GM21360 (cell line): ENCODE measurements at regions not wholly inside any gene's neighbourhood (a gene's known extent, or its start where the extent isn't known, plus 50 kb on each side); places are given as distances from the start of the nearest gene placed in this dataset.
"Not testable (repeated sequence)": the region's sequence is repeated elsewhere in the genome, so short reads cannot be mapped to it uniquely, and the experiment has no call there.

Source experiments
- ATAC-seq: cut with Tn5 transposase; IDR thresholded peaks from one replicate; pipeline ENCODE4 v1.9.1; 2021; ENCODE audit warnings: mild to moderate bottlenecking, moderate library complexity; ENCODE audit not compliant: unreplicated experiment

DNA sequence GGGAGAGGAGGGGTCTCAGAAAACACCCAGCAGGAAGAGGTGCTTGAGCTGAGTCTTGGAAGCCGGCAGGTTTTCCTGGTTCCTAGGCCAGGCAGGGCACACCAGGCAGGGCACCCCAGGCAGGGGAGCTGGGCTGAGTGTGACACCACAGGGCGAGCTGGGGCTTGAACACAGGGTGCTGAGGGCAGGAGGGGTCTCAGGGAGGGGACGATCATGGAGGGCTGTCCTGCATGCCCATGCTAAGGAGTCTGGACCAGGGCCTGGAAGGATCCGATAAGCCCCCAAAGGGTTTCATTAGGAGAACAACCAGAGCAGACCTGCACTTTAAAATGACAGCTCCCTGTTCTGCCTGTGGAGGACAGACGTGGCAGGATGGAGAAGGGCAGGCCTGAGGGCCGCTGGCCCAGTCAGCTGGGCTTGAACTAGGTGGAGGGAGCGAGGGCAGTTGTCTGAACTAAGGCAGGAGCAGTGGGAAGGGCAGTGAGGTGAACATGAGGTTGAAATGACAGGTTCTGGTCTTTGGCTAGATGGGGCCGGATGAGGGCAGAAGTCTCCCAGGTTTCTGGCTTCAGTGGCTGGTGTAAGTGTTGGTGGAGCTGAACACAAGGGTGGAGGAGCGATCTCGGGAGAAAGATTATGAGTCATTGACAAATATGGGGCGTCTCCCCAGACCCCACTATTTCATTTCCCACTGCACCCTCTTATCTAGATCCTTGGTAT, 171.0 kb upstream of the PZP start:
- ATAC-seq, result no peak

DNA sequence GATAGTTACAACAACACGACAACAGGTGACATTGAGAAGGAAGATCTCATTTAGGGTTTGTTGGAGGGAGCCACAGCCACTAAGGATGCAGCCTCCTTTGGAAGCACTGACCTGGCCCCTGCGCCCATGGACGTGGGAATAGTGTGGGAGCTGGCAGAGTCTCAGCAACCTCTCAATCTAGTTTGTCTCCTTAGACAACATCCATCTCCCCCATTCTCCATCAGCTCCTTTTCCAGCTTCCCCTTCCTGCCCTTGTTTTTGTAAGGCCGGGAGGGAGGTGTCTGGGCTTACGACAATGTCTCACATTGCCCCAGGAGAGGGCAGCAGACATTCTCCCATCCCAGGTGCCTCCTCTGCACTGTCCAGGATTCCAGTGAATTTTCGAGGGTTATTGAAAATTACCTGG, 170.2 kb upstream of the PZP start:
- ATAC-seq, result no peak

DNA sequence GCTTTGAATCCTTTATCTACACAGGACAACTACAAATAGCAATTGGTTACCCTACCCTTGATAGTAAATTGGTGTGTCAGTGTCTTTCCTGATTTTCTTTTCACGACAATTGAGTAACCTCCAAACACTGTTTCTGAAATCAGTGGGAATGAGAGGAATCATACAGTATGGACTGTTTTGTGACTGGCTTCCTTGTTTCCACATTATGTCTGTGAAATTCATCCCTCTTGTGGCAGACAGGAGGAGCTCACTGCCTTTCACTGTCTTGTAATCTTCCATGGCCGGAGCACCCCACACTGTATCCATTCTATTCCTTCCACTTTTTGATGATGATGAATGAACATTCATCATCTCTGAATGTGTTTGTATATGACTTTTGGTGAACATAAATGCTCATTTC, 164.0 kb upstream of the PZP start:
- no peak for ATAC-seq

DNA sequence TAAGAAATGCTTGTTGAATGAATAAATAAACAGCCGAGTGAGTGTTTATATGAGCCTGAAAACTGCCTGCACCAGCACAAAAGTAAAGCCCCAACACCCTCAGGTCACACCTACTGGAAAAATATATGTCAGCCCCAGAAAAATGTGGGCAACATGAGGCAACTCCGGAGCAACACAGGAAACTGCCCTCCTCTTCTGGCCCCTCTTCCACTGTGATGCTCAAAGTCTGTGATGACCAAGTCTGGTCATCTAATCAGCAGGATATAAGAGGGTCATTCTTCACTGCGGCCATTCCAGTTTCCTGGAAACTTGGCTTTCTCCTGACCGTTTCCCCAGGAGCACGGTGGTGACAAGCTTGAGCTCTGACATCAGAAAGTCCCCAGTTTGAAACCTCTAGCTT, 159.6 kb upstream of the PZP start:
- no peak for ATAC-seq

DNA sequence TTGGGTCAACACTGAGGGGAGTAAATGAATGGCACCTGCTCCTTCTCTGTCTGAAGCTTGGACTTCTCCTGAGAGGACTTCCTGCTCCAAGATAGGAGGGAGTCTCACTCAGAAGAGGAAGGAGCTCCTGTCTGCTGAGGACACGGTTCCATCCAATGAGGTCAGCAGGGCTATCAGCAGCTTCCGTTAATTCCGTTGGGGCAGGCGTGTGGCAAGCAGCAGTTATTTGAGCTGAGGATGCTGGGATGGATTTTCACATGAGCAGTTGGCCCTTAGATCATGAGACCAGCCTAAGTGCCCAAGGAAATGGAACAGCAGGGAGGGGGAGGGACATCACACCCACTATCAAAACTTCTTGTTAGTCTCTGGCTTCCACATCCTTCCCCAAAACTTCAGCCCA, 159.0 kb upstream of the PZP start:
- no peak for ATAC-seq

DNA sequence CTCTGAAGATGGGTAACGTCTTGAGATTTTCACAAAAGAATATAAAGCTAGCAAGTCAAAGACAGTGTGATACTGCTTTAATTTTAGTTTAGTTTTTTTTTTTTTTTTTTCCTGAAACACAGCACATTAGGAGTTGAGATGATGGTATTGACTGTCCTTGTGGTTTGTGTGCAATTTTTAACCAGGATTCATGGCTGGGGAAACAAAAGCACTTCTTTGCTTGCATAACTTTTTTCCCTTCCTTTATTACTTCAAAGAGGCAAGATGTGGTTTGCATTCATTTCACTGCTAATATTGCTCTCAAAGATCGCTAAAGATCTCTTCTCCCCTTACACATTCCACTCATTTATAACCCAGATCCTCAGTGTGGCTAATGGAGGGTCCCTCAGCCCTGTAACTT, 157.1 kb upstream of the PZP start:
- no peak for ATAC-seq

DNA sequence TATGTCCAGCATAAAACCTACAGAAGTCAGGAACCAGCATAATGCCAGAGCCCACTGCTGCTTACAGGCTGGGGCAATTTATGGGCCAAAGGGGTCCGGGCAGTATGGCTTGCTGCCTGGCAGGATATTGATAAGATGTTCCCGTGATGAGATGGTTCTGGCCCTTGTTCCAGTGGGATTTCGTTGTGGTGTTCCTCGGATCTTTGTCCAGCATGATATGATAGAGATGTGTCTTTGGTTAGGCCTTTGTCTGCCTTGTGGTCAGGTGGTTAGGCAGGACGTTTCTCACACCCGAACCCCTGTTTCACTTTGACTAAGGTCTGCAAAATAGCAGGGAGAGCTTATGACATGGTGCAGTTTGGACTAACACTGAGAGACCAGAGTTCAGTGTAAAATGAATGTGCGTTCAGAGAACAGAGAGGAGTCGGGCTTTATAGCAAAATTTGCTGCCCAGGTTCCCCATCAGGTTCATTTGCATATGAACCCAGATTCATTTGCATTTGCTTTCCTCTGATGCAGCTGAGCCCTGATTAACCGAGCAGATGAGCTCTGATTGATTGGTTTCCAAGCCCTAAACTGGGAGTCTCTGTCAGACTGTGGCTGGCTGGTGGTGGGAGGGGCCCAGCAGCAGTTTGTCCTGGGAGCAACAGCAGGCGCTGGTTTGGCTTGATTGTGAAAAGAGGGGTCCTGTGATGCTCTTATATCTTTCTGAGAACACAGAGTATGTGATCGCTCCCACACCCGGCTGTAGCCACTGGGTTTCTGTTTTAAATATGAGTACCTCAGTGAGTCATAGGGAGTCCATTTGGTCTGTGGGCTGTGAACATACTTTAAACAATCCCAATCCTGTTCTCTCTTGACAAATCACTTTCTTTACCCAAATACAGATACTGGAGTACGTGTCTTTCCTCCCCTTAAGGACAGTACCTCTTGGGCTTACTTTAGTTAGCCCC, 156.3 kb upstream of the PZP start:
- peak; percentile 82 for ATAC-seq

DNA sequence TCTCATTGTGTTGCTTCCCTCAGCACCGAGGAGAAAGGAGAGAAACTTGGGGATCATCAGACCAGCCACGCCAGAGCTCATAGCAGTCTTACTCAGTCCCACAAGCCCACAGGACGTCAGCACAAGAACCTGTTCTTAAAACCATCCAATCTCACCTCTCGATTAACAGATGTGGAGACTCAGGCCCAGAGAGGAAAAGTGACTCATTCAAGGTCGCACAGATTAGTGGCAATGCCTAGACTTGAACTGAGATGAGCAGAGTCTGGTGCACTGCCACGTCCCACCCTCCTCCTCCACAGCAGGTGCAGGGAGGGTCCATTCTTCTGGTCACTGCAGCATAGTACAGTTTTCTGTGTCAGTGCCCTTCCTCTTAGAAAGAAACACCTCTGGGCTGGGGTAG, 154.9 kb upstream of the PZP start:
- ATAC-seq, result no peak

DNA sequence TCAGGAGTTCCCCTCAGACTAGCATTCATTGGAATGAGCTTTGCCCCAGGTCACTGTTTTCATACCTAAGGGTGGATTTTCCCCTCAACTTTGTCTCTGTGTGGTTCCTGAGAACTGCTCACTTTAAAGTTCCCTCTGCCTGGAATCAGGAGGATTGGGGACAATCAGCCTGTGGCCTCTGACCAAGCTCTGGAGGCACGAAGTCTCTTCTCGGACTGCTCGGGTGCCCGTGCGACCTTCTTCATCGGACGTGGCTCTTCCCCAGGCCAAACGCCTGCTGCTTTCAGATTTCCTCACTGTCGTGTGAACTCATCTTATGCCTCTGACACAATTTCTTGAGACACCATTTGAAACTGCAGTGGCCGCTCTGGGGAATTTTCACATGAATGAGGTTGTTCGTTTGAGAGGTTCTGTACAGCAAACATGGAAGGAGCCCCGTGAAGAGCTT, 153.7 kb upstream of the PZP start:
- ATAC-seq, result no peak

DNA sequence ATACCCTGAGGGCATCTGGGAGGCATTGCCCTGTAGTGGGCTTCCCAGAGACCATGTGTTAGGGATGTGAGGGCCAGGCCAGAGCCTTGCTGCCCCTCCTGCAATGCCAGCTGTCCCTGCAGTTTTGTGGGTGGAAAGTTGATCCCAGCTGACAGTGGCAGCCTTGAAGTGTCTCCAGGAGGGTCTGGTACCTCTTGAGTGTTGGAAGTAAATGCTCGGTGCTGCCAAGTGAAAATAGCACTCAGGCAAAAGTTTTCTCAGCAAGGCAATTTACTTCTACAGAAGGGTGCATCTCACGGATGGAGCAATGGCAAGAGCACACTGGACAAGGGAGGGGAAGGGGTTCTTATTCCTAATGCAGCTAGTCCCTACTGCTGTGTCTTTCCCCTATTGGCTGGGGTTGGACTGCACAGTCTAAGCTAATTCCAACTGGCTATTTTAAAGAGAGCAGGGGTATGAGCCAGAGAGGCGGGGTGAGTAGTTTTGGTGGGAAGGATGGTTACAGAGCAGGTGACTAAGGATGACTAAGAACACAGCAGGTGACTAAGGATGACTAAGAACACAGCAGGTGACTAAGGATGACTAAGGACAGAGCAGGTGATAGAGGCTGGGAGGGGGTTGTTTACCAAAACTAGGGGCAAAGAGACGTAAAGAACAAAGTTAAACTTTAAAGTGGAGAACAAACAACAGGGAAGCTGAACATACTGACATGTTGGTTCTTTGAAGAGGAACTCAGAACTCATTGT, 146.0 kb upstream of the PZP start:
- not testable (repeated sequence) for ATAC-seq

DNA sequence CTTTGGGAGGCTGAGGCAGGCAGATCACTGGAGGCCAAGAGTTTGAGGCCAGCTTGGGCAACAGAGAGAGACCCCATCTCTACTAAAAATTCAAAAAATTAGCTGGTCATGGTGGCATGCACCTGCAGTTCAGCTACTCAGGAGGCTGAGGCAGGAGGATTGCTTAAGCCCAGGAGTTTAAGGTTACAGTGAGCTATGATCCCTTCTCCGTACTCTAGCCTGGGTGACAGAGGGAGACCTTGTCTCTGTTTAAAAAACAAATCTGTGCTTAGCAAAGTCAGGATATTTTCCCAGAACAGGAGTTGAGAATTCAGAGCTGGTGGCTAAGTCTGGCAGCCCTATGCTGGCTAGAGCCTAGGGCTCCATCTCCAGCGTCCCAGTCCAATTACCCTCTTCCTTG, 142.9 kb upstream of the PZP start:
- no peak for ATAC-seq

DNA sequence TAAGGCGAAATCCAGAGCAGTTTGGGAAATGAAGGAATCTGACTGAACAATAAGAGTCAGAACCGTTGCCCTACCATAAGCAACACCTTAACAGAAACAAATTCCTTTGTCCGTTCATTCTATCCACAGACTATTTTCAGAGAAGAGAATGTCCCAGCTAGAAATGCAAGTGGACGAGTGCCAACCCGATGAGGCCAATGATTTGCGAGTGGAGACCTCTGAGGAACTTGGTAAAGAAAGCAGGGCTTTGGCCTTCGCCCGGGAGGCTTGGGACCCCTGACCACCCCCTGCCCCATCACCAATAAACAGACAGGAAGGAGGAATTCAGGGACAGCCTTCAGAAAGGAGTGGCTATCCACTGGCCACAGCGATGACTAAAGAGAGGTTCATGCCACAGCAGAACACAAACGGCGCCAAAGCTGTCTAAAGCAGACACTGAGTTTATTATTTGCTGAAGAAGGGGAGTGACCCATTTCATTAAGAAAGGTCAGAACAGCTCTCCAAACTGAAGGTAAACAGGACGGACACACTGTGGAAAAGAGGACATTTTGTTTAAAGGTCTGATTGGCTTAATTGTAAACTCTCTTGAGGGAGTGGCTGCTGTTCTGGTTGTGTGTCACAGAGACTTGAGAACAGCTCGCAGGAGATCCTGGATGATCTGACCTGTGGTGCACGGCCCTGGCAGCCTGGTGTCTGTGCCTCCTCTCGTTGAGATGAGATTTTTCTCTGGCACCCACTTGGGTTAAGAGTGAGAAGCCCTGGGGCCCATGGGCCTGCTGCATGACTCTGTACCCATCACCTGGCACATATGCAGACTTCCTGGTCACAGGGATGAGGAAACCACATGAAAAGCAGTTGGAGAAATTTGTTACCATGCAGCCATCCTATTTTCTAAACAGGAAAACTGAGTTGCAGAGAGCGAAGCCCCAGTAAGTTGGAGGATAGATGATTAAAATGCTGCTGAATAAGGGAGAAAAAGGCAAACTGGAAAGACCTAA, 142.0 kb upstream of the PZP start:
- no peak for ATAC-seq

DNA sequence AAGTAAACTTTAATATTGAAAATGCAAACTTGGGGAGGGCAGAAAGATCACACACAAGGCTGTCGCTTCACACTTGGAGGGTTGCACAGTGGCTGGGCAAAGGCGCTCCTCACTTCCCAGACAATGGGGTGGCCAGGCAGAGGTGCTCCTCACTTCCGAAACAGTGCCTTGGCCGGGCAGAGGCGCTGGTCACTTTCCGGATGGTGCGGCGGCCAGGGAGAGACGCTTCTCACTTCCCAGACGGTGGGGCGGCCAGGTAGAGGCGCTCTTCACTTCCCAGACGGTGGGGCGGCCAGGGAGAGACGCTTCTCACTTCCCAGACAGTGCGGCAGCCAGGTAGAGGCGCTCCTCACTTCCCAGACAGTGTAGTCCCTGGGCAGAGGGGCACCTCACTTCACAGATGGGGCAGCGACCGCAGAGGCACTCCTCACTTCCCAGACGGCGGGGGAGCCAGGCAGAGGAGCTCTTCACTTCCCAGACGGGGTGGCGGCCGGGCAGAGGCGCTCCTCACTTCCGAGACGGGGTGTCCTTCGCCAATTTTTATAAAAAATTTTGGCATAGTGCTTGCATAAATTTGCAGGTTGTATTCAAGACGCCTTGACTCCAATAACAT, 140.8 kb upstream of the PZP start:
- no peak for ATAC-seq

DNA sequence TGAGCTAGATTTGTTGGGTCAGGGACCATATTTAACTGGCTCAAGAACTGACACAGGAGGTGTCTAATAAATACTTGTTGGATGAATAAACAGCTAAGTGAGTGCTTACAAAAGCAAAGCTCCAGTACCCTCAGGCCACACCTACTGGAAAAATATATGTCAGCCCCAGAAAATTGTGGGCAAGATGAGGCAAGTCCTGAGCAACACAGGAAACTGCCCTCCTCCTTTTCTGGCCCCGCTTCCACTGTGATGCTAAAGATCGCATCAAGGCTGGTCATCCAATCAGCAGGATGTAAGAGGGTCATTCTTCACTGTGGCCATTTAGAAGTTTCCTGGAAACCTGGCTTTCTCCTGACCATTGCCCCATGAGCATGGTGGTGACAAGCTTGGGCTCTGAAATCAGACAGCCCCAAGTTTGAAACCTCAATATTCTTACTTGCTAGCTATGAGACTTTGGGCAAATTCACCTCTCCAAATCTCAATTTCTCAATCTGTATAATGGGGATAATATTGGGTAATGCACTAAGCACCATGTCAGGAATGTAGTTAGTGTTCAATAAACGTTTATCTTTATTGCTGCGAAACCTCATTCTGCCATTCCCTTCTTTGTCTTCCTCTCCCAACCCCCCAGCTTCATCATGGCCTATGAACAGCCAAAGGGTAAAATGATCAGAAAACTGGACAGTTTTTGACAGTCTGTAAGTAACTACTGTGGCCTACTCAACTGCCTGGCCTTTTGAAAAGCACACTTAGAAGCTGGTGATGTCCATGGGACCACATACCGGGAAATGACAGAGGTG, 139.3 kb upstream of the PZP start:
- no peak for ATAC-seq

DNA sequence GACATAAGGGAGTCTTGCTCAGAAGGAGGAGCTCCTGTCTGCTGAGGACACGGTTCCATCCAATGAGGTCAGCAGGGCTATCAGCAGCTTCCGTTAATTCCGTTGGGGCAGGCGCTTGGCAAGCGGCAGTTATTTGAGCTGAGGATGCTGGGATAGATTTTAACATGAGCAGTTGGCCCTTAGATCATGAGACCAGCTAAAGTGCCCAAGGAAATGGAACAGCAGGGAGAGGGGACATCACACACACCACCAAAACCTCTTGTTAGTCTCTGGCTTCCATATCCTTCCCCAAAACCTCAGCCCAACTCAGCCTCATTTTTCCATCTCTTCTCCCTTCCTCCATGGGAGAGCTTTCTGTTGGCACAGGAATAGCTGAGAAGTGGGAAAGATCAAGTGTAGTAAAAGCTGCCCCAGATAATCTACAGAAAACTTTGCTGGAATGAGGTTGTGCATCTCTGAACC, 138.7 kb upstream of the PZP start:
- no peak for ATAC-seq

DNA sequence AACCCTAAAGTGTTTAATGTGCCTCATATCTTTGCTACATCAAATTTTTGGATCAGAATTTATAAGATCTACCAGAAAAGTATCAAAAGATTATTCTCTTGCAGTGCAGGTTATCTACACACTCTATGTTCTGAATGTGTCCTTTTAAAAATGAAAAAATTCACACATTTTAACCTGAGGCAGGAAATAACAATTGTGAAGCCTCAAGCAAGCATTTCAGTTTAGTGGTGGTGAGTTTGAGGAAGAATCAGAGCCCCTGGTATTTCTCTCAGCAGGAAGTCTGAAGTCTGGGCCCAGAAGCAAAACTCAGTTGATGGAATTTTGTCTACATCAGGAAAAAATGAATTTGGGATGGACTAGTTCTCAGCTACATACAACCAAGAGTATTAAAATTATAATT, 137.0 kb upstream of the PZP start:
- ATAC-seq, result no peak

DNA sequence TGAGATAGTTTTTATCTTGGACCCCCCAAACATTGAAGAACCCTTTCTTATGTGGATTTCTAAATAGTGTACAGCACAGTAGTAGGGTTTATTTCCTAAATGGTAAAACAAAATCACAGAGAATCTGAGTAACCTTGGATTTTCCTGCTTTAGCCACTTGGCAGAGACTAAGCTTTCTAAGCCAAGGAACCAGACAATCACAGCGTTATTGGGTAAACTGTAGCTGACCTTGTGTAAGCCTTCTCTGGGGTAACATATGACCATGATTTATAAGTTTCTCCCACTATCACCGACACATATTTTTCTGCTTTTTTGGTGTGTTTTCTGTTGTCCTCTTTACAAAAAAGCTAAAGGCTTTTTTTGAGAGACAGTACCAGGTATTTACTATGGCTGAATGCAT, 136.3 kb upstream of the PZP start:
- no peak for ATAC-seq

DNA sequence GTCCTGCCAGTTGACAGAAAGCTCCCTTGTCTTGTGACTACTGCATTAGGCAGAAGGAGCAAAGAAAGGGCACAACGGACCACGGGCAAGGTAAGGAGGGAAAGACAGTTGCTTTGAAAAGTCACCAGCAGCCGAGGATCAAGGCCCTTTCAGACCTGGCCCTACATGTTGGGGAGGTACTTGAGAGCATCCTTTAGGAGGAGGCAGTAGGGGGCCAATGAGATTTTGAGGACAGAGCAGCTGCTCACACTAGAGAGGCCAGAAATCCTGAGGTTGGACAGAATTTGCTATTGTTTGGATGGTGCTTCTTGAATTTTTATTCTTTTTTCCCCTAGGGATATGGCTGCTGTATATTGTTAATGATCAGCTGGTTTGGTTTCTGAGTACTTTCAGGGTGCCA, 135.5 kb upstream of the PZP start:
- no peak for ATAC-seq
